AG10803 (cell line): ENCODE measurements at regions not wholly inside any gene's neighbourhood (a gene's known extent, or its start where the extent isn't known, plus 50 kb on each side); places are given as distances from the start of the nearest gene placed in this dataset.

ENCODE experiments used
- DNase-seq: peaks from one replicate; pipeline ENCODE4 v3.0.0; 2010; ENCODE audit warnings: low read depth
- H3K4me3 ChIP-seq: 2 replicates; pipeline ENCODE4 v1.5.1; 2011; ENCODE audit warnings: mild to moderate bottlenecking, low read length, control low read depth
- CTCF ChIP-seq: conservative IDR thresholded peaks from 2 replicates; pipeline ENCODE4 v1.5.1; 2011; ENCODE audit warnings: mild to moderate bottlenecking, low read length, control low read depth, inconsistent platforms

DNA sequence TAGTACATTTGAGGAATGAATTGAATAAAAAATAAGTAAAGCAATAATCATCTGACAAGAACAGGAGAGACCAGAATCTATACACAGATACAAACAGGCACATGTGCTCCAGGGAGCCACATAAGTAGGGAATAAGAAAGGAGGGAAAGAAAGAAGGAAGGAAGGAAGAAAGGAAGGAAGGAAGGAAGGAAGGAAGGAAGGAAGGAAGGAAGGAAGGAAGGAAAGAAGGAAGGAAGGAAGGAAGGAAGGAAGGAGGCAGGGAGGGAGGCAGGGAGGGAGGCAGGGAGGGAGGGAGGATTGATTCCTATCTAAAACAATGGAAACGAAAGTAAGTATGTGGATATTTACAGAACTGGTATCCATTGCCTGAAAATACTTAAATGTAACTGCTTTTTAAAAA, 475.8 kb downstream of the NLGN4X start:
- no peak overlapping the region for H3K4me3 ChIP-seq
- DNase-seq = no peak

DNA sequence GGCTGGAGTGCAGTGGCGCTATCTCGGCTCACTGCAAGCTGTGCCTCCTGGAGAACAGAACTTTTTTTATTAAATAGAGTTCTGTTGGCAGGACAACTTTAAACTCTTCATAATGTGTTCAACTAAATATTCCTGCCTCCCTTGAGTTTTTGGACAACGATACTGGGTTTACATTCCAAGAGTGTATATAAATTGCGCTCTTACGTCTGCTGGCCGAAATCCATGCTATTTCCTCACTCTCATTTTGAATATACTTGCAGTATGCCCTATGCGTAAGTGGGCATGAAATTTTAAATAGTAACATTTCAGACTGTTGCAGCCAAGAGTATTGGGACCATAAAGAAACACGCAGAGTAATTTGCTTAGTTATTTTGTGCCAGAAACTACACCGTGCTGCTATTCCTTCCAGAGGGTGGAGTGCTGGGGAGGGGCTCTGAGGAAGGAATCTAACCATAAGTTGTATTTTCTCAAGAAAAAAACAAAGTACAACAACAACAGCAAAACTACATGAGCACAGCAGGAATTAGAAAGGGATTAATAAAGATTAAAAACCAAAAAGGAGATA, 480.0 kb downstream of the NLGN4X start:
- no peak for DNase-seq
- no peak overlapping the region for H3K4me3 ChIP-seq
- no peak for TF ChIP-seq CTCF

More for the DNA sequence above, 475.8 kb downstream of the NLGN4X start:
- no peak for TF ChIP-seq CTCF

- H3K4me3 ChIP-seq = no peak overlapping the region
- no peak for DNase-seq
- TF ChIP-seq CTCF = no peak
These were observed 482.4 kb downstream of the NLGN4X start for GRCh38 chrX:5746231-5746630.

GRCh38 chrX:5733501-5733900, 495.2 kb downstream of the NLGN4X start:
- no peak overlapping the region for H3K4me3 ChIP-seq
- no peak for TF ChIP-seq CTCF
- DNase-seq = peak; percentile 0

- TF ChIP-seq CTCF = no peak
- peak; percentile 1 for DNase-seq
- no peak overlapping the region for H3K4me3 ChIP-seq
These were observed 498.1 kb downstream of the NLGN4X start for GRCh38 chrX:5730556-5730955.

GRCh38 chrX:5726224-5726623, 502.4 kb downstream of the NLGN4X start:
- no peak for TF ChIP-seq CTCF

GRCh38 chrX:5724123-5724522, 504.5 kb downstream of the NLGN4X start:
- no peak overlapping the region for H3K4me3 ChIP-seq
- no peak for DNase-seq
- TF ChIP-seq CTCF = no peak

More at GRCh38 chrX:5726224-5726623, 502.4 kb downstream of the NLGN4X start:
- DNase-seq = peak; percentile 16
- H3K4me3 ChIP-seq = no peak overlapping the region
